GM06990 (cell line): ENCODE measurements at regions not wholly inside any gene's neighbourhood (a gene's known extent, or its start where the extent isn't known, plus 50 kb on each side); places are given as distances from the start of the nearest gene placed in this dataset.

Source experiments
- DNase-seq: peaks from one replicate; pipeline ENCODE4 v3.0.0-alpha.2; 2011; ENCODE audit not compliant: insufficient read length; ENCODE audit errors: extremely low read depth
- H3K27me3 ChIP-seq: replicated peaks from 2 replicates; pipeline ENCODE4 v1.6.0; 2011; ENCODE audit warnings: low read length; ENCODE audit not compliant: control insufficient read depth, insufficient read depth
- H3K36me3 ChIP-seq: 2 replicates; pipeline ENCODE4 v1.5.1; 2011; ENCODE audit warnings: low read length; ENCODE audit not compliant: control insufficient read depth, insufficient read depth
- H3K4me3 ChIP-seq: replicated peaks from 2 replicates; pipeline ENCODE4 v1.5.1; 2011; ENCODE audit warnings: low read depth, mild to moderate bottlenecking, control low read depth, low read length
- CTCF ChIP-seq: IDR thresholded peaks from 2 replicates; pipeline ENCODE4 v1.5.1; 2011; ENCODE audit warnings: low read length, control low read depth, mild to moderate bottlenecking, inconsistent platforms; ENCODE audit not compliant: insufficient read depth, poor library complexity, severe bottlenecking

DNA sequence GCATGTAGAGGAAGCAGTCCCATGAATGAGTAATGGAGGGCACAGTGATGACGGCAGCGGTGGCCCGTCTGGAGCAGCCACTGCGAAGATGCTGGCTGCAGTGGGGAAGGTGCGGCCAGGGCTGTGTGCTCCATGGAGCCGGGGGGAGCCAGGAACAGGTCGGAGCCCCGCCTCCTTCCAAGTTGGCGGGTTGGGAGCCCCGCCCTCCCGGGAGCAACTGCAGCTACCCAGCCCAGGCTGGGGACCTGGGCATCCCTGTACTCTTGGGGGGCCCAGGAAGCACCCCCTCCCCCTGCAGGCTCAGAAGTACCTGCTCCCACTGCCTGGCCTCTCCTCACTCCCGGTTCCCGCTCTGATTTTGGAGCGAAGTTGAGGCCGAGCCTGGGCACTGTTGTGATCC lies 175.1 kb upstream of the ADCY1 start:
- H3K4me3 ChIP-seq: no peak overlapping the region
- no peak for DNase-seq
- no peak for TF ChIP-seq CTCF

DNA sequence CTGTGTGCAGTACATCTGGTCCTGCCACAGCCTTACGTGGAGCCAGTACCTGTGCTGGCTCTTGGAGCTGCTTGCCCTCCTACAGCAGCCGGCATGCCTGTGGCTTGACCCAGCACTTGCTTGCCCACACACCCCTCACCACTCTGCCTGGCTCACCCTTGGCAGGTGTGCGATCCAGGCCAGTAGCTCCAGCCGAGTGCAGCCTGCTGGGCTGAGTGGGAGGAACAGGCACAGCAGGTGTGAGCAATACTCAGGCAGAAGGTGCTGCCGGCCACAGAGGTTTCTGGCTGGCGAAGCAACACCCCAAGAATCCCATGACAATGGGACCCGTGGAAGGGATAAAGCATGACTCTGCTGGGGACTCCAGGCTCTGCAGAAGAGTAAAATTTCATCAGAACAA lies 173.5 kb upstream of the ADCY1 start:
- no peaks in the 10 kb centered on the region for H3K27me3 ChIP-seq
- H3K4me3 ChIP-seq: no peak overlapping the region
- no peak for TF ChIP-seq CTCF
- H3K36me3 ChIP-seq: no peaks in the 10 kb centered on the region
- no peak for DNase-seq

More for the DNA sequence above, 175.1 kb upstream of the ADCY1 start:
- H3K27me3 ChIP-seq: no peaks in the 10 kb centered on the region
- no peaks in the 10 kb centered on the region for H3K36me3 ChIP-seq

- Histone ChIP-seq H3K4me3 (no peak overlapping the region), H3K27me3 (no peaks in the 10 kb centered on the region), H3K36me3 (no peaks in the 10 kb centered on the region)
- no peak for TF ChIP-seq CTCF
- DNase-seq: no peak
Measured at GRCh38 chr7:45401155-45401554, 173.0 kb upstream of the ADCY1 start.

GRCh38 chr7:45401851-45402250 lies 172.3 kb upstream of the ADCY1 start:
- no peaks in the 10 kb centered on the region for H3K27me3 ChIP-seq
- TF ChIP-seq CTCF: no peak
- DNase-seq: no peak
- H3K36me3 ChIP-seq: no peaks in the 10 kb centered on the region
- H3K4me3 ChIP-seq: no peak overlapping the region

DNA sequence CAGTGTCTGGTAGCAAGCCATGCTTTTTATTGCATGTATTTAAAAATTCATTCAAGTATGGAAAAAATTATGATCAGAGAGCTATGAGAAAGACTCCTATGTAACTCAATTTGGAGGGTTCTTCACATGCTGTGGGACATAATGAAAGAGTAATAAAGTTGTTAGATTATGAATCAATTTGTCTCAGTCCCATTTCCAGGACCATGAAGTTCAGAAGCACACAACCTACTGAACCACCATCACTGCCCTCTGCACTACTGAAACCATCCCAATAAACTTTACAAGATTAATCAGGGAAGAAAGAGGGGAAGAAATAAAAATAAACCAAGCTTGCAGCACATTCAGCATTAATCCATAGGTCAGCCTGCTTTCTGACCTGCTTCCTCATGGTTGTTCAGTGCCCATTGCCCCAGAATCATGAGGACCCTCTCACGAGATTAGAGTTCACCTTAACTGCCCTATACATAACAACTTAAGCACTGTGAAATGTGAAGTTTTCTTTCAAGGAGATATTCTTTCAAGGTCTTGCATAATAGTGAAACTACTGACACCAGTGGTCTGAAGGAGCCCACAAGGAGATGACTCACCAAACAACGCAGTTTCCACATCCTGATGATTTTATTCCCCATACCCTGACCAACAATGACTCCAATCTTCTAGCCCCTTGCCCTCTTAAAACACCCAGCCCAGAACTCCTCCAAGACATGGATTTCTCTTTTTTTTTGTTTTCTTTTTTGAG lies 171.5 kb upstream of the ADCY1 start:
- H3K27me3 ChIP-seq: no peaks in the 10 kb centered on the region
- H3K36me3 ChIP-seq: no peaks in the 10 kb centered on the region
- no peak overlapping the region for H3K4me3 ChIP-seq
- no peak for DNase-seq
- TF ChIP-seq CTCF: no peak

- no peak for TF ChIP-seq CTCF
- H3K27me3 ChIP-seq: no peaks in the 10 kb centered on the region
- no peak overlapping the region for H3K4me3 ChIP-seq
- H3K36me3 ChIP-seq: no peaks in the 10 kb centered on the region
- no peak for DNase-seq
Measured at GRCh38 chr7:45404622-45405021, 169.5 kb upstream of the ADCY1 start.
